Erythroblast (primary cell): ENCODE measurements at regions not wholly inside any gene's neighbourhood (a gene's known extent, or its start where the extent isn't known, plus 50 kb on each side); places are given as distances from the start of the nearest gene placed in this dataset.

Source experiments
- GATA1 ChIP-seq: IDR thresholded peaks from 2 replicates; pipeline ENCODE4 v1.6.1; 2011; ENCODE audit warnings: low read depth, mild to moderate bottlenecking, control low read depth, low read length, moderate library complexity
- POLR2A ChIP-seq: IDR thresholded peaks from 2 replicates; pipeline ENCODE4 v1.6.1; 2011; ENCODE audit warnings: mild to moderate bottlenecking, low read length

DNA sequence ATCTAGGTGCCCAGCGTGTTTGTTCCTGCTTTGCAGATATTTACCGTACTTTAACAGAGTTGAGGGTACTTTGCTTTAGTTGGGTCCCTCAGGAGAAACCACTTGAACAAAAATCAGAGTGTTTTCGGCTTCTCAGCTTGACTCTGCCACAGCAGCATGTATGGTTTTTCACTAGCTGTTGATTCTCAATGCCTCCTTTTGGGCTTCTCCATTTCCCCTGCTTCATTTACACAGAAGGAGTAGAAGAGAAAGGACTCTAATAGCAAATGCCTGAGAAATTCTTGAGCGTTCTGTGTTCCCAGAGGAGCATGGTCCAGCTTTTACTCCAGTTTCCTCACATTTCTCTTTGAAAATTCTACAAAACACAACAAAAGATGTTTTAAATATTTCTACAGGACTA, 252.1 kb upstream of the CCDC179 start:
- TF ChIP-seq POLR2A: no peak
- TF ChIP-seq GATA1: no peak
